ENCODE measurements at regions not wholly inside any gene's neighbourhood (a gene's known extent, or its start where the extent isn't known, plus 50 kb on each side); places are given as distances from the start of the nearest gene placed in this dataset.

- DNase-seq (ENCODE audit: extremely low read depth in 1 of 2, low read depth in 1 of 2), result no peak
Observed at GRCh38 chr4:14729282-14730000, 272.8 kb upstream of the CPEB2 start.

- no peak for DNase-seq (ENCODE audit: extremely low read depth in 1 of 2, low read depth in 1 of 2)
Observed at GRCh38 chr4:14742054-14742453, 260.2 kb upstream of the CPEB2 start.

GRCh38 chr4:14743172-14743571, 259.1 kb upstream of the CPEB2 start:
- DNase-seq (ENCODE audit: extremely low read depth in 1 of 2, low read depth in 1 of 2), result no peak

GRCh38 chr4:14743601-14744000, 258.7 kb upstream of the CPEB2 start:
- DNase-seq (ENCODE audit: extremely low read depth in 1 of 2, low read depth in 1 of 2), result no peak

GRCh38 chr4:14744346-14744745, 257.9 kb upstream of the CPEB2 start:
- DNase-seq (ENCODE audit: extremely low read depth in 1 of 2, low read depth in 1 of 2), result no peak

- DNase-seq (ENCODE audit: extremely low read depth in 1 of 2, low read depth in 1 of 2), result no peak
Observed at GRCh38 chr4:14749910-14750309, 252.4 kb upstream of the CPEB2 start.

- no peak for DNase-seq (ENCODE audit: extremely low read depth in 1 of 2, low read depth in 1 of 2)
Observed at GRCh38 chr4:14752341-14753046, 249.8 kb upstream of the CPEB2 start.

- no peak for DNase-seq (ENCODE audit: extremely low read depth in 1 of 2, low read depth in 1 of 2)
Observed at GRCh38 chr4:14767142-14767541, 235.1 kb upstream of the CPEB2 start.

- DNase-seq (ENCODE audit: extremely low read depth in 1 of 2, low read depth in 1 of 2), result no peak
Observed at GRCh38 chr4:14768449-14768848, 233.8 kb upstream of the CPEB2 start.

- no peak for DNase-seq (ENCODE audit: extremely low read depth in 1 of 2, low read depth in 1 of 2)
Observed at GRCh38 chr4:14769993-14770392, 232.3 kb upstream of the CPEB2 start.

- DNase-seq (ENCODE audit: extremely low read depth in 1 of 2, low read depth in 1 of 2), result no peak
Observed at GRCh38 chr4:14771094-14771493, 231.2 kb upstream of the CPEB2 start.

GRCh38 chr4:14771504-14772175, 230.6 kb upstream of the CPEB2 start:
- DNase-seq (ENCODE audit: extremely low read depth in 1 of 2, low read depth in 1 of 2), result no peak

- no peak for DNase-seq (ENCODE audit: extremely low read depth in 1 of 2, low read depth in 1 of 2)
Observed at GRCh38 chr4:14772388-14772787, 229.9 kb upstream of the CPEB2 start.

- DNase-seq (ENCODE audit: extremely low read depth in 1 of 2, low read depth in 1 of 2), result peak; percentile 19 to 54
Observed at GRCh38 chr4:14783011-14783877, 219.0 kb upstream of the CPEB2 start.

GRCh38 chr4:14787221-14787620, 215.1 kb upstream of the CPEB2 start:
- DNase-seq (ENCODE audit: extremely low read depth in 1 of 2, low read depth in 1 of 2), result no peak

GRCh38 chr4:14787894-14788293, 214.4 kb upstream of the CPEB2 start:
- peak in 1 of 2 donors; percentile 5 for DNase-seq (ENCODE audit: extremely low read depth in 1 of 2, low read depth in 1 of 2)

GRCh38 chr4:14790494-14790893, 211.8 kb upstream of the CPEB2 start:
- DNase-seq (ENCODE audit: extremely low read depth in 1 of 2, low read depth in 1 of 2), result no peak

GRCh38 chr4:14792702-14793227, 209.5 kb upstream of the CPEB2 start:
- DNase-seq (ENCODE audit: extremely low read depth in 1 of 2, low read depth in 1 of 2), result no peak

GRCh38 chr4:14800977-14801376, 201.3 kb upstream of the CPEB2 start:
- DNase-seq (ENCODE audit: extremely low read depth in 1 of 2, low read depth in 1 of 2), result no peak

- no peak for DNase-seq (ENCODE audit: extremely low read depth in 1 of 2, low read depth in 1 of 2)
Observed at GRCh38 chr4:14802596-14802995, 199.7 kb upstream of the CPEB2 start.

GRCh38 chr4:14807856-14808255, 194.4 kb upstream of the CPEB2 start:
- no peak for DNase-seq (ENCODE audit: extremely low read depth in 1 of 2, low read depth in 1 of 2)

Measured in stimulated activated CD8-positive, alpha-beta memory T cell treated with anti-CD3 and anti-CD28 coated beads, Interleukin-7, amount 100 ng/mL, for 48 hours (primary cell).